NCI-H2029 treated with DMSO at 0.1 percent for 48 hours (cell line): ENCODE measurements at regions not wholly inside any gene's neighbourhood (a gene's known extent, or its start where the extent isn't known, plus 50 kb on each side); places are given as distances from the start of the nearest gene placed in this dataset.
A peak's percentile ranks its signal among the peaks of the same experiment; 100 is the strongest.

Source experiments
- DNase-seq: peaks from one replicate; lab custom pipeline; 2025; lab: John Stamatoyannopoulos, UW

- no peak for DNase-seq
Measured at GRCh38 chr20:1060985-1061384, 57.4 kb upstream of the PSMF1 start.

- DNase-seq = no peak
Measured at GRCh38 chr20:1061484-1062221, 56.7 kb upstream of the PSMF1 start.

GRCh38 chr20:1062334-1063010, 55.9 kb upstream of the PSMF1 start:
- peak; percentile 37 for DNase-seq
